ENCODE measurements at regions not wholly inside any gene's neighbourhood (a gene's known extent, or its start where the extent isn't known, plus 50 kb on each side); places are given as distances from the start of the nearest gene placed in this dataset.

- Histone ChIP-seq H3K4me1 (ENCODE audit: control insufficient read depth in 2 of 3, insufficient read depth in 2 of 3, low read depth in 1 of 3, low read length in 3 of 3) (no peaks in the 10 kb centered on the region), H3K9ac (ENCODE audit: low read length in 3 of 3) (no peak overlapping the region), H3K36me3 (ENCODE audit: control insufficient read depth in 2 of 3, insufficient read depth in 3 of 3, low read length in 3 of 3) (no peaks in the 10 kb centered on the region), H3K4me3 (ENCODE audit: low read length in 3 of 3) (no peak overlapping the region), H3K27ac (ENCODE audit: low read depth in 2 of 2, low read length in 2 of 2) (no peak overlapping the region), H3K27me3 (ENCODE audit: control insufficient read depth, insufficient read depth, low read length) (no peaks in the 10 kb centered on the region), H3K9me3 (ENCODE audit: control insufficient read depth in 2 of 3, insufficient read depth in 1 of 3, low read length in 3 of 3) (no peaks in the 10 kb centered on the region)
- FAIRE-seq (no peak), DNase-seq (no peak)
- TF ChIP-seq CTCF (IDR thresholded peaks at IDR 0.05; ENCODE audit: borderline replicate concordance, extremely low read depth, insufficient read depth): no peak
- intact Hi-C loops (cut with DNase I): no loop called here
Measured at GRCh38 chr5:109575506-109575905, 114.2 kb upstream of the MAN2A1 start.

- H3K9ac ChIP-seq (ENCODE audit: low read length in 3 of 3): no peak overlapping the region
Measured at GRCh38 chr5:109574985-109575384, 114.7 kb upstream of the MAN2A1 start.

GRCh38 chr5:109573766-109574165 lies 116.0 kb upstream of the MAN2A1 start:
- Histone ChIP-seq H3K27ac (ENCODE audit: low read depth in 2 of 2, low read length in 2 of 2) (no peak overlapping the region), H3K4me3 (ENCODE audit: low read length in 3 of 3) (no peak overlapping the region), H3K27me3 (ENCODE audit: control insufficient read depth, insufficient read depth, low read length) (no peaks in the 10 kb centered on the region), H3K9ac (ENCODE audit: low read length in 3 of 3) (no peak overlapping the region), H3K36me3 (ENCODE audit: control insufficient read depth in 2 of 3, insufficient read depth in 3 of 3, low read length in 3 of 3) (no peaks in the 10 kb centered on the region), H3K4me1 (ENCODE audit: control insufficient read depth in 2 of 3, insufficient read depth in 2 of 3, low read depth in 1 of 3, low read length in 3 of 3) (no peaks in the 10 kb centered on the region), H3K9me3 (ENCODE audit: control insufficient read depth in 2 of 3, insufficient read depth in 1 of 3, low read length in 3 of 3) (no peaks in the 10 kb centered on the region)
- intact Hi-C loops (cut with DNase I): no loop called here
- DNase-seq: no peak
- no peak for TF ChIP-seq CTCF (IDR thresholded peaks at IDR 0.05; ENCODE audit: borderline replicate concordance, extremely low read depth, insufficient read depth)
- FAIRE-seq: no peak

More at GRCh38 chr5:109574985-109575384, 114.7 kb upstream of the MAN2A1 start:
- H3K36me3 ChIP-seq (ENCODE audit: control insufficient read depth in 2 of 3, insufficient read depth in 3 of 3, low read length in 3 of 3): no peaks in the 10 kb centered on the region
- DNase-seq (no peak), FAIRE-seq (no peak)
- no peak overlapping the region for H3K27ac ChIP-seq (ENCODE audit: low read depth in 2 of 2, low read length in 2 of 2)
- no peaks in the 10 kb centered on the region for H3K27me3 ChIP-seq (ENCODE audit: control insufficient read depth, insufficient read depth, low read length)
- H3K4me3 ChIP-seq (ENCODE audit: low read length in 3 of 3): no peak overlapping the region
- TF ChIP-seq CTCF (IDR thresholded peaks at IDR 0.05; ENCODE audit: borderline replicate concordance, extremely low read depth, insufficient read depth): no peak
- no peaks in the 10 kb centered on the region for H3K9me3 ChIP-seq (ENCODE audit: control insufficient read depth in 2 of 3, insufficient read depth in 1 of 3, low read length in 3 of 3)
- intact Hi-C loops (cut with DNase I): no loop called here
- no peaks in the 10 kb centered on the region for H3K4me1 ChIP-seq (ENCODE audit: control insufficient read depth in 2 of 3, insufficient read depth in 2 of 3, low read depth in 1 of 3, low read length in 3 of 3)

- H3K27me3 ChIP-seq (ENCODE audit: control insufficient read depth, insufficient read depth, low read length): no peaks in the 10 kb centered on the region
- no peaks in the 10 kb centered on the region for H3K9me3 ChIP-seq (ENCODE audit: control insufficient read depth in 2 of 3, insufficient read depth in 1 of 3, low read length in 3 of 3)
- DNase-seq: no peak
- H3K9ac ChIP-seq (ENCODE audit: low read length in 3 of 3): no peak overlapping the region
- intact Hi-C loops (cut with DNase I): no loop called here
- no peak for TF ChIP-seq CTCF (IDR thresholded peaks at IDR 0.05; ENCODE audit: borderline replicate concordance, extremely low read depth, insufficient read depth)
- no peak overlapping the region for H3K4me3 ChIP-seq (ENCODE audit: low read length in 3 of 3)
- no peak for FAIRE-seq
- no peaks in the 10 kb centered on the region for H3K36me3 ChIP-seq (ENCODE audit: control insufficient read depth in 2 of 3, insufficient read depth in 3 of 3, low read length in 3 of 3)
- no peak overlapping the region for H3K27ac ChIP-seq (ENCODE audit: low read depth in 2 of 2, low read length in 2 of 2)
- H3K4me1 ChIP-seq (ENCODE audit: control insufficient read depth in 2 of 3, insufficient read depth in 2 of 3, low read depth in 1 of 3, low read length in 3 of 3): no peaks in the 10 kb centered on the region
Measured at GRCh38 chr5:109573256-109573655, 116.5 kb upstream of the MAN2A1 start.
